ENCODE measurements at regions not wholly inside any gene's neighbourhood (a gene's known extent, or its start where the extent isn't known, plus 50 kb on each side); places are given as distances from the start of the nearest gene placed in this dataset.

DNA sequence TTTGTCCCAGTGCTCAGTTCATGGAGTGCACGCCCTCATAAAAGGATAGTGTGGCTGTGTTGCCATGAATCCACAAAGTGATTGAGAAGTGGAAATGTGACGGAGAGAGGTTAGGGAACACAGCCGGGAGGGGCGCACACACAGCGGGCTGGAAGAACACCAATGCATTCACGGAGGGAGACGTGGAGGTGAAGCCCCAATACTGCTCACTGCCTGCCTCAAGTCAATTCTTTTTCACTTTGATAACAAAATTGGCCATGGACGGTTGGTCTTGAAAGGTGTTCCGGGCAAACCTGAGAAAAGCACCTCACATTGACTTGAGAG is 424.1 kb downstream of the MED10 start:
- intact Hi-C loops (cut with micrococcal nuclease) = no loop called here
- ChIA-PET CTCF (no interaction called here), POLR2A (no interaction called here)
- H3K9me3 ChIP-seq (ENCODE audit: control insufficient read depth in 2 of 3, low read length in 3 of 3) = no peaks in the 10 kb centered on the region
- H3K27ac ChIP-seq (ENCODE audit: low read depth, low read length) = no peak overlapping the region
- H3K4me3 ChIP-seq (ENCODE audit: low read length) = no peak overlapping the region
- no peak overlapping the region for H3K4me3 Mint-ChIP-seq
- DNase-seq = no peak
- ATAC-seq = no peak
- no peak overlapping the region for H3K27ac Mint-ChIP-seq
- no peaks in the 10 kb centered on the region for H3K36me3 ChIP-seq (ENCODE audit: control insufficient read depth in 2 of 3, insufficient read depth in 3 of 3, low read length in 3 of 3)
- no peaks in the 10 kb centered on the region for H3K27me3 ChIP-seq (ENCODE audit: control insufficient read depth in 2 of 2, insufficient read depth in 2 of 2, low read length in 2 of 2)
- H3K4me1 Mint-ChIP-seq = no peaks in the 10 kb centered on the region
- peaks cover 0 to 14% (median 5%) of the 10 kb centered on the region in 11 donors for H3K9me3 Mint-ChIP-seq
- H3K27me3 Mint-ChIP-seq = peaks cover 0 to 47% (median 18%) of the 10 kb centered on the region in 5 donors
- no peaks in the 10 kb centered on the region for H3K4me1 ChIP-seq (ENCODE audit: control insufficient read depth in 2 of 2, insufficient read depth in 2 of 2, low read length in 2 of 2)
- no peaks in the 10 kb centered on the region for H3K36me3 Mint-ChIP-seq

DNA sequence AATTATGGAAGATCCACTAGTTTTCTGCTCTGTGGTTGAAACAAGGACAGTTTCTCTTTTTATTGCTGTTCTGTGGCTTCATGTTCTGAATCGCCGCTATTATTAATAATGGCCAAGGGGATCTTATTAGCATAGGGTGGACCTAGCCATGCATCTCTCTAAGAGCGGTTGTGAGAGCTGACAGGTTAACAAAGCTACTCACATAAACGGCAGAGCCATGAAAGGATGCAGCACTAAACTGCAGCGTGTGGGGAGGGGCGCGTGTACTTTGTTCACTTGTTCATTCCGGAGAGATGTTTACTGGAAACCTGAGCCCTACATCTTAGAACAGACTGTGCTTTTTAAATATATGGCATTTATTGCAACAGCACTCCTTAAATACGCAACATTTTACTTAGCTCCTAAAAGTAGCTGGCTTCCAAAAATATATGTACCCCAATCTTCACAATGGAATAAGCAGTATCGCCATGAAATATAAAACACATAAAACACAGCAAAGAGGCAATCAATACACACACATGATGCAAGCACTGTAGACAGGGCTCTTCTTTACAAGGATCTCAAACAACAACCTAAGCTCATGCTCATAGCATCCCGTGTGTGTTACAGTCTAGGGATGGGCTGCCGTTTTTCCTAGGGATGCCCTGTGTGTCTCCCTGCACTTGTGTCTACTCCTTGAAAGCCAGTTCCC is 424.6 kb downstream of the MED10 start:
- H3K36me3 ChIP-seq (ENCODE audit: control insufficient read depth in 2 of 3, insufficient read depth in 3 of 3, low read length in 3 of 3) = no peaks in the 10 kb centered on the region
- DNase-seq = no peak
- H3K4me3 ChIP-seq (ENCODE audit: low read length) = no peak overlapping the region
- Mint-ChIP-seq H3K36me3 (no peaks in the 10 kb centered on the region), H3K4me3 (no peak overlapping the region), H3K27ac (no peak overlapping the region), H3K27me3 (peaks cover 0 to 47% (median 18%) of the 10 kb centered on the region in 5 donors), H3K4me1 (no peaks in the 10 kb centered on the region), H3K9me3 (peaks cover 0 to 14% (median 5%) of the 10 kb centered on the region in 11 donors)
- ATAC-seq = no peak
- H3K9me3 ChIP-seq (ENCODE audit: control insufficient read depth in 2 of 3, low read length in 3 of 3) = no peaks in the 10 kb centered on the region
- intact Hi-C loops (cut with micrococcal nuclease) = no loop called here
- ChIA-PET POLR2A (no interaction called here), CTCF (no interaction called here)
- H3K4me1 ChIP-seq (ENCODE audit: control insufficient read depth in 2 of 2, insufficient read depth in 2 of 2, low read length in 2 of 2) = no peaks in the 10 kb centered on the region
- H3K27me3 ChIP-seq (ENCODE audit: control insufficient read depth in 2 of 2, insufficient read depth in 2 of 2, low read length in 2 of 2) = no peaks in the 10 kb centered on the region
- no peak overlapping the region for H3K27ac ChIP-seq (ENCODE audit: low read depth, low read length)

- ATAC-seq = no peak
- intact Hi-C loops (cut with micrococcal nuclease) = no loop called here
- no peaks in the 10 kb centered on the region for H3K27me3 ChIP-seq (ENCODE audit: control insufficient read depth in 2 of 2, insufficient read depth in 2 of 2, low read length in 2 of 2)
Observed at GRCh38 chr5:5951953-5952352, 426.4 kb downstream of the MED10 start.

GRCh38 chr5:5950658-5951057 is 427.7 kb downstream of the MED10 start:
- Mint-ChIP-seq H3K4me3 (no peak overlapping the region), H3K9me3 (peaks cover 0 to 18% (median 3%) of the 10 kb centered on the region in 11 donors), H3K27me3 (peaks cover 2 to 31% (median 13%) of the 10 kb centered on the region in 5 donors), H3K4me1 (no peaks in the 10 kb centered on the region), H3K27ac (no peak overlapping the region), H3K36me3 (no peaks in the 10 kb centered on the region)
- no peaks in the 10 kb centered on the region for H3K9me3 ChIP-seq (ENCODE audit: control insufficient read depth in 2 of 3, low read length in 3 of 3)
- intact Hi-C loops (cut with micrococcal nuclease) = no loop called here
- no peak overlapping the region for H3K4me3 ChIP-seq (ENCODE audit: low read length)
- no peak overlapping the region for H3K27ac ChIP-seq (ENCODE audit: low read depth, low read length)
- H3K4me1 ChIP-seq (ENCODE audit: control insufficient read depth in 2 of 2, insufficient read depth in 2 of 2, low read length in 2 of 2) = no peaks in the 10 kb centered on the region
- no peaks in the 10 kb centered on the region for H3K36me3 ChIP-seq (ENCODE audit: control insufficient read depth in 2 of 3, insufficient read depth in 3 of 3, low read length in 3 of 3)
- no peaks in the 10 kb centered on the region for H3K27me3 ChIP-seq (ENCODE audit: control insufficient read depth in 2 of 2, insufficient read depth in 2 of 2, low read length in 2 of 2)
- no peak for ATAC-seq
- POLR2A ChIA-PET = no interaction called here
- CTCF ChIA-PET = no interaction called here
- DNase-seq = no peak

More at GRCh38 chr5:5951953-5952352, 426.4 kb downstream of the MED10 start:
- no peak overlapping the region for H3K4me3 Mint-ChIP-seq
- H3K9me3 Mint-ChIP-seq = peaks cover 0 to 18% (median 3%) of the 10 kb centered on the region in 11 donors
- H3K4me1 ChIP-seq (ENCODE audit: control insufficient read depth in 2 of 2, insufficient read depth in 2 of 2, low read length in 2 of 2) = no peaks in the 10 kb centered on the region
- peaks cover 2 to 43% (median 18%) of the 10 kb centered on the region in 5 donors for H3K27me3 Mint-ChIP-seq
- no peaks in the 10 kb centered on the region for H3K36me3 Mint-ChIP-seq
- ChIA-PET POLR2A (no interaction called here), CTCF (no interaction called here)
- no peak overlapping the region for H3K27ac Mint-ChIP-seq
- no peak overlapping the region for H3K27ac ChIP-seq (ENCODE audit: low read depth, low read length)
- H3K4me1 Mint-ChIP-seq = no peaks in the 10 kb centered on the region
- H3K4me3 ChIP-seq (ENCODE audit: low read length) = no peak overlapping the region
- no peaks in the 10 kb centered on the region for H3K9me3 ChIP-seq (ENCODE audit: control insufficient read depth in 2 of 3, low read length in 3 of 3)
- H3K36me3 ChIP-seq (ENCODE audit: control insufficient read depth in 2 of 3, insufficient read depth in 3 of 3, low read length in 3 of 3) = no peaks in the 10 kb centered on the region
- DNase-seq = no peak

- no peak for DNase-seq
- Mint-ChIP-seq H3K9me3 (no peaks in the 10 kb centered on the region), H3K27me3 (peaks cover 0 to 24% (median 9%) of the 10 kb centered on the region in 5 donors), H3K4me3 (no peak overlapping the region), H3K36me3 (no peaks in the 10 kb centered on the region), H3K27ac (no peak overlapping the region), H3K4me1 (peaks cover 0 to 1% (median 0%) of the 10 kb centered on the region in 7 donors)
- no peaks in the 10 kb centered on the region for H3K9me3 ChIP-seq (ENCODE audit: control insufficient read depth in 2 of 3, low read length in 3 of 3)
- no peaks in the 10 kb centered on the region for H3K36me3 ChIP-seq (ENCODE audit: control insufficient read depth in 2 of 3, insufficient read depth in 3 of 3, low read length in 3 of 3)
- ChIA-PET POLR2A (no interaction called here), CTCF (no interaction called here)
- H3K4me3 ChIP-seq (ENCODE audit: low read length) = no peak overlapping the region
- intact Hi-C loops (cut with micrococcal nuclease) = no loop called here
- H3K27me3 ChIP-seq (ENCODE audit: control insufficient read depth in 2 of 2, insufficient read depth in 2 of 2, low read length in 2 of 2) = no peaks in the 10 kb centered on the region
- ATAC-seq = no peak
- no peak overlapping the region for H3K27ac ChIP-seq (ENCODE audit: low read depth, low read length)
- no peaks in the 10 kb centered on the region for H3K4me1 ChIP-seq (ENCODE audit: control insufficient read depth in 2 of 2, insufficient read depth in 2 of 2, low read length in 2 of 2)
Observed at GRCh38 chr5:5941486-5941885, 436.9 kb downstream of the MED10 start.

DNA sequence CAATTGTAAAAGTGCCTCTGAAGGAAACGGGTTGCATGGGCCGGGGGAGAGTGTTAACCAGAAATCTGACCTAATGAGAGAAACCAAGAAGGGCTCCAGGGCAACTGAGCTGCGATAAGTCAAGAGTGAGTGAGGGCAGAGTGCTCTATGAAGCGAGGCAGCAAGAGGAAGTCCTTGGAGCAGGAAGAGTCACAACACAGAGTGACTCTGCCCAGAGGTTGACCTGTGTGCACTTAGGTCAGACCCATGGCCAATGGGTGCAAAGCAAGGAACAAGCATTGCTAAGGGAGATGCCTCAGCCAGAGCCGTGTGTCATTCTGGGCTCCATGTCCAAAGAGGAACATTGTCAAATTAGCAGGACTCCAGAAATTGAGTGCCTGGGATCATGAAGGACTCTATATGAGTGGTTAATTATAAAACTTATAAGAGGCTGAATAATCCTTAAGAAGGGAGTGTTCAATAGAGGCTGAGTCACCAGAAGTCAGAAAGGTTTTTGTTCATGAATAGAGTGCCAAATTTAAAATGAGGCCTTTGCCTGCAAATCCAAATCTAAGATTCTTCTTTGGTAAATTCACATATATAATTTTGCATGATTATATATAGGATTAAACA is 438.5 kb downstream of the MED10 start:
- POLR2A ChIA-PET = no interaction called here

GRCh38 chr5:5933651-5934050 is 444.7 kb downstream of the MED10 start:
- Mint-ChIP-seq H3K4me1 (peaks cover 0 to 1% (median 0%) of the 10 kb centered on the region in 7 donors), H3K9me3 (peaks cover 0 to 3% (median 0%) of the 10 kb centered on the region in 11 donors), H3K27me3 (peaks cover 0 to 31% (median 7%) of the 10 kb centered on the region in 5 donors), H3K27ac (no peak overlapping the region), H3K36me3 (no peaks in the 10 kb centered on the region), H3K4me3 (no peak overlapping the region)
- ChIA-PET POLR2A (no interaction called here), CTCF (no interaction called here)
- no peak for DNase-seq
- Histone ChIP-seq H3K9me3 (ENCODE audit: control insufficient read depth in 2 of 3, low read length in 3 of 3) (no peaks in the 10 kb centered on the region), H3K36me3 (ENCODE audit: control insufficient read depth in 2 of 3, insufficient read depth in 3 of 3, low read length in 3 of 3) (no peaks in the 10 kb centered on the region), H3K4me3 (ENCODE audit: low read length) (no peak overlapping the region), H3K4me1 (ENCODE audit: control insufficient read depth in 2 of 2, insufficient read depth in 2 of 2, low read length in 2 of 2) (no peaks in the 10 kb centered on the region), H3K27me3 (ENCODE audit: control insufficient read depth in 2 of 2, insufficient read depth in 2 of 2, low read length in 2 of 2) (no peaks in the 10 kb centered on the region), H3K27ac (ENCODE audit: low read depth, low read length) (no peak overlapping the region)
- ATAC-seq = no peak
- intact Hi-C loops (cut with micrococcal nuclease) = no loop called here

More for the DNA sequence above, 438.5 kb downstream of the MED10 start:
- Mint-ChIP-seq H3K36me3 (no peaks in the 10 kb centered on the region), H3K4me1 (peaks cover 0 to 1% (median 0%) of the 10 kb centered on the region in 7 donors), H3K4me3 (no peak overlapping the region), H3K9me3 (peaks cover 0 to 2% (median 0%) of the 10 kb centered on the region in 11 donors), H3K27me3 (peaks cover 0 to 31% (median 9%) of the 10 kb centered on the region in 5 donors), H3K27ac (no peak overlapping the region)
- Histone ChIP-seq H3K9me3 (ENCODE audit: control insufficient read depth in 2 of 3, low read length in 3 of 3) (no peaks in the 10 kb centered on the region), H3K4me3 (ENCODE audit: low read length) (no peak overlapping the region), H3K4me1 (ENCODE audit: control insufficient read depth in 2 of 2, insufficient read depth in 2 of 2, low read length in 2 of 2) (no peaks in the 10 kb centered on the region), H3K27ac (ENCODE audit: low read depth, low read length) (no peak overlapping the region), H3K36me3 (ENCODE audit: control insufficient read depth in 2 of 3, insufficient read depth in 3 of 3, low read length in 3 of 3) (no peaks in the 10 kb centered on the region), H3K27me3 (ENCODE audit: control insufficient read depth in 2 of 2, insufficient read depth in 2 of 2, low read length in 2 of 2) (no peaks in the 10 kb centered on the region)
- ATAC-seq (no peak), DNase-seq (no peak)
- CTCF ChIA-PET = no interaction called here
- intact Hi-C loops (cut with micrococcal nuclease) = no loop called here

Measured in naive thymus-derived CD4-positive, alpha-beta T cell (primary cell).